Endodermal cell (in vitro differentiated cells): ENCODE measurements at regions not wholly inside any gene's neighbourhood (a gene's known extent, or its start where the extent isn't known, plus 50 kb on each side); places are given as distances from the start of the nearest gene placed in this dataset.

Source experiments
- DNase-seq: peaks from one replicate; pipeline ENCODE4 v3.0.0-alpha.2; 2017
- H3K27ac ChIP-seq: 2 replicates; pipeline ENCODE4 v1.5.1; 2013; ENCODE audit warnings: mild to moderate bottlenecking, low read depth, low read length, moderate library complexity
- H3K27me3 ChIP-seq: 2 replicates; pipeline ENCODE4 v1.6.1; 2013; ENCODE audit warnings: mild to moderate bottlenecking, low read length, moderate library complexity; ENCODE audit not compliant: insufficient read depth, control insufficient read depth, poor library complexity, severe bottlenecking
- H3K36me3 ChIP-seq: 2 replicates; pipeline ENCODE4 v1.7.0; 2013; ENCODE audit warnings: mild to moderate bottlenecking, low read length, moderate library complexity; ENCODE audit not compliant: control insufficient read depth, insufficient read depth
- H3K4me1 ChIP-seq: one replicate; pipeline ENCODE4 v1.7.0; 2013; ENCODE audit warnings: low read length; ENCODE audit not compliant: control insufficient read depth, insufficient read depth
- H3K4me3 ChIP-seq: 2 replicates; pipeline ENCODE4 v1.5.1; 2013; ENCODE audit warnings: mild to moderate bottlenecking, low read length, moderate library complexity
- H3K9ac ChIP-seq: 2 replicates; pipeline ENCODE4 v1.6.1; 2013; ENCODE audit warnings: mild to moderate bottlenecking, low read length, moderate library complexity; ENCODE audit not compliant: poor library complexity, severe bottlenecking; ENCODE audit errors: extremely low read depth
- H3K9me3 ChIP-seq: 2 replicates; pipeline ENCODE4 v1.6.1; 2013; ENCODE audit warnings: mild to moderate bottlenecking, low read length, moderate library complexity; ENCODE audit not compliant: control insufficient read depth
- H3K27ac Mint-ChIP-seq: 2 replicates; pipeline ENCODE4 v1.8.0; 2020; ENCODE audit warnings: mixed read lengths
- H3K27me3 Mint-ChIP-seq: 2 replicates; pipeline ENCODE4 v1.8.0; 2021; ENCODE audit warnings: mild to moderate bottlenecking, mixed read lengths; ENCODE audit not compliant: insufficient read depth
- H3K36me3 Mint-ChIP-seq: 2 replicates; pipeline ENCODE4 v1.8.0; 2020; ENCODE audit warnings: low read depth, mixed read lengths
- H3K4me1 Mint-ChIP-seq: 2 replicates; pipeline ENCODE4 v1.8.0; 2020; ENCODE audit warnings: mixed read lengths
- H3K4me3 Mint-ChIP-seq: 2 replicates; pipeline ENCODE4 v1.8.0; 2020; ENCODE audit warnings: mild to moderate bottlenecking, moderate library complexity, mixed read lengths
- H3K9me3 Mint-ChIP-seq: 2 replicates; pipeline ENCODE4 v1.8.0; 2020; ENCODE audit warnings: mild to moderate bottlenecking, mixed read lengths
- WGBS, 2 experiments: methylation state at CpG; one replicate each; pipeline versions ENCODE4 v1.1.5 to v1.1.7; 2013; ENCODE audit warnings: missing lambda C conversion rate in 2 of 2, mixed read lengths in 1 of 2; ENCODE audit not compliant: insufficient coverage in 1 of 2, insufficient read length in 1 of 2; 5-methylcytosine and 5-hydroxymethylcytosine counted together
- TF ChIP-seq, protein P1 (sequence below): fragments of 200-600 bp; sonication (generic); conservative IDR thresholded peaks from 2 replicates; pipeline ENCODE4 v1.5.0; 2021; ENCODE audit warnings: antibody characterized with exemption, mild to moderate bottlenecking

DNA sequence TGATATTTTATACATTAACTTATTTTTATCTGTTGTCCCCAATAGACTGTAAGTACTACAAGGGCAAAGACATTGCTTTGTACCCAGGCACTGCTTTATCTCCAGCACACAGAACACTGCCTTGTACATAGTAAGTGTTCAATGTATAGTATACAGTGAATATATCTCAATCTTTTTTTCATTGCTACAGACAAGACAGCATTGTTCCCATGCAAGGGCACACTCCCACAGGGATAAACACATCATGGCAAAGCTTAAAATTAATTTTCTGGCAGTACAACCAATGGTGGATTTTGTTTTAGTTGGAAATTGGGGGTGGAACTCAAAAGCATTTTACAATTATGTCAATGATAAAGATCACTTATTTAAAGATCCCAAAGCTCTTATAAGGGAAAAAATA, 112.3 kb upstream of the EEA1 start:
- Mint-ChIP-seq H3K4me3 (no peak overlapping the region), H3K36me3 (no peaks in the 10 kb centered on the region), H3K27ac (no peak overlapping the region), H3K9me3 (peaks cover 16% of the 10 kb centered on the region), H3K27me3 (no peaks in the 10 kb centered on the region), H3K4me1 (peaks cover 20% of the 10 kb centered on the region)
- Histone ChIP-seq H3K36me3 (no peaks in the 10 kb centered on the region), H3K27ac (no peak overlapping the region), H3K27me3 (no peaks in the 10 kb centered on the region), H3K4me1 (peaks cover 7% of the 10 kb centered on the region), H3K9ac (no peak overlapping the region), H3K9me3 (peaks cover 9% of the 10 kb centered on the region), H3K4me3 (no peak overlapping the region)
- DNase-seq: no peak
- TF ChIP-seq, protein P1, sequence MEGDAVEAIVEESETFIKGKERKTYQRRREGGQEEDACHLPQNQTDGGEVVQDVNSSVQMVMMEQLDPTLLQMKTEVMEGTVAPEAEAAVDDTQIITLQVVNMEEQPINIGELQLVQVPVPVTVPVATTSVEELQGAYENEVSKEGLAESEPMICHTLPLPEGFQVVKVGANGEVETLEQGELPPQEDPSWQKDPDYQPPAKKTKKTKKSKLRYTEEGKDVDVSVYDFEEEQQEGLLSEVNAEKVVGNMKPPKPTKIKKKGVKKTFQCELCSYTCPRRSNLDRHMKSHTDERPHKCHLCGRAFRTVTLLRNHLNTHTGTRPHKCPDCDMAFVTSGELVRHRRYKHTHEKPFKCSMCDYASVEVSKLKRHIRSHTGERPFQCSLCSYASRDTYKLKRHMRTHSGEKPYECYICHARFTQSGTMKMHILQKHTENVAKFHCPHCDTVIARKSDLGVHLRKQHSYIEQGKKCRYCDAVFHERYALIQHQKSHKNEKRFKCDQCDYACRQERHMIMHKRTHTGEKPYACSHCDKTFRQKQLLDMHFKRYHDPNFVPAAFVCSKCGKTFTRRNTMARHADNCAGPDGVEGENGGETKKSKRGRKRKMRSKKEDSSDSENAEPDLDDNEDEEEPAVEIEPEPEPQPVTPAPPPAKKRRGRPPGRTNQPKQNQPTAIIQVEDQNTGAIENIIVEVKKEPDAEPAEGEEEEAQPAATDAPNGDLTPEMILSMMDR: no peak

DNA sequence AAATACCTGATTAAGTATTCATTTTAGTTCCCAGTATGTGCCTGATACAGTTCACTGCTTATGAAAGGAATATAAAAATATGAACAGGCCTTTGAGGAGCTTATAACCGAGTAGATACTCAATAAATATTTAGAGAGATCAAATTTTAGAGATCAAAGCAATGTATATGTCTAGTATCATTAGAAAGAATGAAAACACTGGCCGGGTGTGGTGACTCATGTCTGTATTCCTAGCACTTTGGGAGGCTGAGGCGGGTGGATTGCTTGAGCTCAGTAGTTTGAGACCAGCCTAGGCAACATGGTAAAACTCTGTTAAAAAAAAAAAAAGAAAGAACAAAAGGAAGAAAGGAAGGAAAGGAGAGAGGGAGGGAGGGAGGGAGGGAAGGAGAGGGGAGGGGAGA, 113.2 kb upstream of the EEA1 start:
- Histone ChIP-seq H3K36me3 (no peaks in the 10 kb centered on the region), H3K27me3 (no peaks in the 10 kb centered on the region), H3K9ac (no peak overlapping the region), H3K27ac (no peak overlapping the region), H3K9me3 (peaks cover 5% of the 10 kb centered on the region), H3K4me1 (peaks cover 7% of the 10 kb centered on the region), H3K4me3 (no peak overlapping the region)
- 80 to 90% methylated on average over 2 to 3 of the region's 3 CpGs for WGBS, 2 experiments
- H3K4me1 Mint-ChIP-seq: peaks cover 20% of the 10 kb centered on the region
- H3K36me3 Mint-ChIP-seq: no peaks in the 10 kb centered on the region
- TF ChIP-seq, protein P1: no peak
- H3K27ac Mint-ChIP-seq: no peak overlapping the region
- peaks cover 14% of the 10 kb centered on the region for H3K9me3 Mint-ChIP-seq
- H3K27me3 Mint-ChIP-seq: no peaks in the 10 kb centered on the region
- no peak overlapping the region for H3K4me3 Mint-ChIP-seq
- DNase-seq: no peak

DNA sequence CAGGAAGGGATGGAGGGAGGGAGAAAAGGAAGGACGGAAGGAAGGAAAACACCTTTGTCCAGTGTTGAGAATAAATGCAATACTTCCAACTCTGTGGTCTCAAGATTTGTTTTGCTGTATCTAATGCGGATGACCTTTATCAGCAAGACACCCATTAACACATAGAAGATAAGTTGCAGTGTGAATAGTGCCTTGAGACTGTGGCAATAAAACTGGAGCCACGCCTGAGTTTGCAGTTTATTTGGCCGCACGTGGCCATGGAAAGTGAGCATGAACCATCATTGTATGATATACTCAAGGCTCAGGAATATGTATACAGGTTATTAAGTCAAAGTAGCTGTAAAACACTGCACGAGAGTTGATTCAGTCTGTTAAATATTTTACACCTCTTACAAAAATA, 113.6 kb upstream of the EEA1 start:
- DNase-seq: no peak
- Mint-ChIP-seq H3K36me3 (no peaks in the 10 kb centered on the region), H3K27me3 (no peaks in the 10 kb centered on the region), H3K27ac (peak overlapping the region; percentile 46), H3K4me3 (no peak overlapping the region), H3K9me3 (peaks cover 17% of the 10 kb centered on the region), H3K4me1 (peaks cover 20% of the 10 kb centered on the region)
- Histone ChIP-seq H3K27ac (no peak overlapping the region), H3K4me3 (no peak overlapping the region), H3K9me3 (peaks cover 7% of the 10 kb centered on the region), H3K27me3 (no peaks in the 10 kb centered on the region), H3K36me3 (no peaks in the 10 kb centered on the region), H3K4me1 (peaks cover 7% of the 10 kb centered on the region), H3K9ac (no peak overlapping the region)
- TF ChIP-seq, protein P1: no peak
- 82 to 84% methylated on average over 3 to 6 of the region's 6 CpGs for WGBS, 2 experiments
